ENCODE measurements at regions not wholly inside any gene's neighbourhood (a gene's known extent, or its start where the extent isn't known, plus 50 kb on each side); places are given as distances from the start of the nearest gene placed in this dataset.
A peak's percentile ranks its signal among the peaks of the same experiment; 100 is the strongest.

- DNase-seq (ENCODE audit: low read depth): peak; percentile 29
- no peak overlapping the region for H3K4me3 ChIP-seq (ENCODE audit: low read length)
- no peak for TF ChIP-seq CTCF (conservative IDR thresholded peaks at IDR 0.05; ENCODE audit: low read depth, low read length)
These were observed 608.1 kb upstream of the REG3G start for GRCh38 chr2:78417355-78417754.

- TF ChIP-seq CTCF (conservative IDR thresholded peaks at IDR 0.05; ENCODE audit: low read depth, low read length): no peak
- DNase-seq (ENCODE audit: low read depth): peak; percentile 24
These were observed 607.5 kb upstream of the REG3G start for GRCh38 chr2:78418021-78418420.

GRCh38 chr2:78420132-78420531 lies 605.4 kb upstream of the REG3G start:
- DNase-seq (ENCODE audit: low read depth): no peak
- TF ChIP-seq CTCF (conservative IDR thresholded peaks at IDR 0.05; ENCODE audit: low read depth, low read length): no peak
- H3K4me3 ChIP-seq (ENCODE audit: low read length): no peak overlapping the region

More at GRCh38 chr2:78418021-78418420, 607.5 kb upstream of the REG3G start:
- H3K4me3 ChIP-seq (ENCODE audit: low read length): no peak overlapping the region

GRCh38 chr2:78423631-78424030 lies 601.9 kb upstream of the REG3G start:
- no peak overlapping the region for H3K4me3 ChIP-seq (ENCODE audit: low read length)
- TF ChIP-seq CTCF (conservative IDR thresholded peaks at IDR 0.05; ENCODE audit: low read depth, low read length): no peak
- no peak for DNase-seq (ENCODE audit: low read depth)

- no peak overlapping the region for H3K4me3 ChIP-seq (ENCODE audit: low read length)
- no peak for DNase-seq (ENCODE audit: low read depth)
- no peak for TF ChIP-seq CTCF (conservative IDR thresholded peaks at IDR 0.05; ENCODE audit: low read depth, low read length)
These were observed 598.3 kb upstream of the REG3G start for GRCh38 chr2:78427170-78427569.

GRCh38 chr2:78431241-78431640 lies 594.3 kb upstream of the REG3G start:
- peak; percentile 16 for TF ChIP-seq CTCF (conservative IDR thresholded peaks at IDR 0.05; ENCODE audit: low read depth, low read length)
- DNase-seq (ENCODE audit: low read depth): no peak
- no peak overlapping the region for H3K4me3 ChIP-seq (ENCODE audit: low read length)

- no peak for DNase-seq (ENCODE audit: low read depth)
- no peak overlapping the region for H3K4me3 ChIP-seq (ENCODE audit: low read length)
- TF ChIP-seq CTCF (conservative IDR thresholded peaks at IDR 0.05; ENCODE audit: low read depth, low read length): no peak
These were observed 586.4 kb upstream of the REG3G start for GRCh38 chr2:78439122-78439521.
